BJ (cell line): ENCODE measurements at regions not wholly inside any gene's neighbourhood (a gene's known extent, or its start where the extent isn't known, plus 50 kb on each side); places are given as distances from the start of the nearest gene placed in this dataset.

Experiments used
- CTCF ChIA-PET: fragments of 350-600 bp; formaldehyde crosslinking; extraction: SDS; loops from one replicate; lab custom pipeline; 2021; ENCODE audit warnings: antibody characterized with exemption, inconsistent platforms; lab: Yijun Ruan, JAX
- POLR2A ChIA-PET: fragments of 300-600 bp; sonication (Branson Sonifier 250); formaldehyde crosslinking; extraction: SDS; loops from one replicate; lab custom pipeline; 2021; ENCODE audit warnings: antibody characterized with exemption; lab: Charles Lee
- DNase-seq: peaks from one replicate; pipeline ENCODE4 v3.0.0-alpha.2; 2011; ENCODE audit warnings: low read depth
- H3K27me3 ChIP-seq: 2 replicates; pipeline ENCODE4 v1.6.0; 2011; ENCODE audit warnings: low read length; ENCODE audit not compliant: control insufficient read depth, insufficient read depth
- H3K36me3 ChIP-seq: 2 replicates; pipeline ENCODE4 v1.5.1; 2011; ENCODE audit warnings: low read length; ENCODE audit not compliant: control insufficient read depth, insufficient read depth
- H3K4me3 ChIP-seq: 2 replicates; pipeline ENCODE4 v1.5.1; 2011; ENCODE audit warnings: low read depth, mild to moderate bottlenecking, control low read depth, low read length
- CTCF ChIP-seq: IDR thresholded peaks from 2 replicates; pipeline ENCODE4 v1.5.1; 2011; ENCODE audit warnings: low read depth, mild to moderate bottlenecking, control low read depth, inconsistent platforms, low read length, moderate library complexity; ENCODE audit not compliant: insufficient read depth

DNA sequence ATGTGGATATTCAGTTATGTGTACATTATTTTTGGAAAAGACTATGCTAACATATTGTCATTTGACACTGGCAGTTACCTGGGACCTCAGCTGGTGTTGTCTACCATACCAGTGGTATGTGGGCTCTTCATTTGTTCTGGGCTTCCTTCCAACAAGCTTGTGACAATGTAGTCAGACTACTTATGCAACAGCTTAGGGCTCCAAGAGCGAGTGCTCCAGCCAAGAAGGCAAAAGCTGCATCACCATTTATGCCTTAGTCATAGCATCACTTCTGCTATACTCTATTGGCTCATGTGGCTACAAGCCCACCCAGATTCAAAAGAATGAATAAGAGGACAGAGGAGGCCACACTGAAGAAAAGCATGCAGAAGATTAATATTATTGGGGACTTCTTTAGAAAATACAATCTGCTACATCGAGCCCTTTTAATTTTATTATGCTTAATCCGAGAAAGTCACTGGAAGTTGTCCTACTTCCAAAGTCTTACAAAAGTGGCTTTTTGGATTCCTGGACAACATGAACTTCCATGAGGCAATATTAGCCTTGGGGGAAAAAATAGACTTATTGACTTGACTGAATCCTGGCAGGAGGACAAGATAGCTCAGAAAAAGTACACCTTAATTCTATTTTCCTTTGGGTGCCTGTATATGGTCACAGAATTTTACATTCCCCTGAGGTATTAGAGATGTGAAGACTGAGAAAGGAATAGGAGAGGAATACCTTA, 529.4 kb upstream of the HTR2A start:
- no peaks in the 10 kb centered on the region for H3K36me3 ChIP-seq
- ChIA-PET CTCF (interaction anchor here (0.9 kb wide), 1 partner anchor 9 kb away, joined by 3 read pairs; no protein-coding TSS in a partner anchor), POLR2A (no interaction called here)
- no peak for TF ChIP-seq CTCF
- H3K27me3 ChIP-seq, result no peaks in the 10 kb centered on the region
- DNase-seq, result no peak
- H3K4me3 ChIP-seq, result no peak overlapping the region

DNA sequence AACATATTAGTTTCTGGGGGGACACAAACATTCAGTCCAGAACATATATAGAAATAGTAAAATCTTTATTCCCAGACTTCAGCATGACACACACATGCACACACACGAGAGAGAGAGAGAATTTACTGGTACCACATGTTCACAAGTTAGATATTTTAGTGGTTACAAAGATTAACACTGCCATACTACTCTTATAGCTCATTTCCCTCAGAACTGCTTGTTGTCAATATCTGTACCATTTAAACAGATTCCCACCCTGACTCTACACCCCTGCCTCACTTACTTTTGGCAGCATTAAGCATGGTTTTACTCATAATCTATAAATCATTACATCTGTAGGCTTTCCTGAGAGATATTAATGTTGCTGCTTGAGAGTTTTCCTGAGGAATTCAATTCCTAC, 524.7 kb upstream of the HTR2A start:
- H3K27me3 ChIP-seq, result no peaks in the 10 kb centered on the region
- H3K36me3 ChIP-seq, result no peaks in the 10 kb centered on the region
- H3K4me3 ChIP-seq, result no peak overlapping the region
- TF ChIP-seq CTCF, result no peak
- no peak for DNase-seq
- POLR2A ChIA-PET, result no interaction called here
- CTCF ChIA-PET, result interaction anchor here (1.6 kb wide), 1 partner anchor 11 kb away, joined by 5 read pairs; no protein-coding TSS in a partner anchor

DNA sequence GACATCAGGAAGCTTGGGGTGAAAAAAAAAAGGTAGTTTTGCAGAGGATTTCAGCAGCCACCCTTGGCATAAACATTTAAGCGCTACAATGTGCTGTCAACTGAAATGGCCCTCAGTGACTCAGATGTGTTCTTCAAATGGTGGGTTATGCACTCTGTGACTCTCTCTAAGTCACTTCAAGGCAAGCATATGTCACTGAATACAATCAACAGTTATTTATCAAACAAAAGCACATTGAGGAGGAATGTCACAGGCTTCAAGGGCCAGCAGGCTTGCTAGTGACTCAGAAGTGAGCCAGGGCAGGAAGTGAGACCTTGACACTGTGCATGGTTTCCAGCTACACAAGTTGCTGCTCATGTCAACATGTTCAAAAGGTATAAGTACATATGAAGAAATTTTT, 523.7 kb upstream of the HTR2A start:
- no peaks in the 10 kb centered on the region for H3K27me3 ChIP-seq
- no peaks in the 10 kb centered on the region for H3K36me3 ChIP-seq
- no peak for TF ChIP-seq CTCF
- ChIA-PET CTCF (interaction anchor here (2.9 kb wide), 1 partner anchor 39 kb away, joined by 7 read pairs; no protein-coding TSS in a partner anchor), POLR2A (no interaction called here)
- DNase-seq, result no peak
- no peak overlapping the region for H3K4me3 ChIP-seq

DNA sequence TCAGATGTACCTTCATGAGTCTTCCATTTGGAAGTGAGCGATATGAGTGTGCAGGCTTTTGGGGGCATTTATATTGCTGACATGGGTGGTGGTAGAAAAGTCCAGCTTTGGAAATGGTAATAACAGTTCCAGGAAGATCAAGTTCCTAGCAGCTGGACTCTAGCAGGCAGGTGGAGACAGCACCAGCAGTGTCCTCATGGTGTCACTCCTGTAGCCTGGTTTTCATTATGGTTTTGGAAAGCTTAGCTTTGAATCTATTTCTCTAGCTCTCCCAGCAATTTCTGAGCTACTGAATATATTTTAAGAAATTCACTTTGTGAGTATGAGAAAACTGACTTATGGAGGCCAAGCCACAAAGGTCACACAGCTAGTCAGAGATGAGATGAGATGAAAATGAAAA, 523.2 kb upstream of the HTR2A start:
- ChIA-PET CTCF (interaction anchor here (1.1 to 2.9 kb wide), 3 partner anchors 9 to 180 kb away, joined by 3 to 7 read pairs (median 5); no protein-coding TSS in a partner anchor), POLR2A (no interaction called here)

More for the DNA sequence above, 523.2 kb upstream of the HTR2A start:
- Histone ChIP-seq H3K36me3 (no peaks in the 10 kb centered on the region), H3K27me3 (no peaks in the 10 kb centered on the region), H3K4me3 (no peak overlapping the region)
- no peak for DNase-seq
- peak; percentile 14; the same call in 1 of the 2 replicates for TF ChIP-seq CTCF
